IPS-NIHi11 (cell line): ENCODE measurements at regions not wholly inside any gene's neighbourhood (a gene's known extent, or its start where the extent isn't known, plus 50 kb on each side); places are given as distances from the start of the nearest gene placed in this dataset.
A peak's percentile ranks its signal among the peaks of the same experiment; 100 is the strongest.
"Not testable (repeated sequence)": the region's sequence is repeated elsewhere in the genome, so short reads cannot be mapped to it uniquely, and the experiment has no call there.

ENCODE experiments used
- DNase-seq: peaks from one replicate; pipeline ENCODE4 v3.0.0; 2012; ENCODE audit warnings: mixed read lengths, low spot score

DNA sequence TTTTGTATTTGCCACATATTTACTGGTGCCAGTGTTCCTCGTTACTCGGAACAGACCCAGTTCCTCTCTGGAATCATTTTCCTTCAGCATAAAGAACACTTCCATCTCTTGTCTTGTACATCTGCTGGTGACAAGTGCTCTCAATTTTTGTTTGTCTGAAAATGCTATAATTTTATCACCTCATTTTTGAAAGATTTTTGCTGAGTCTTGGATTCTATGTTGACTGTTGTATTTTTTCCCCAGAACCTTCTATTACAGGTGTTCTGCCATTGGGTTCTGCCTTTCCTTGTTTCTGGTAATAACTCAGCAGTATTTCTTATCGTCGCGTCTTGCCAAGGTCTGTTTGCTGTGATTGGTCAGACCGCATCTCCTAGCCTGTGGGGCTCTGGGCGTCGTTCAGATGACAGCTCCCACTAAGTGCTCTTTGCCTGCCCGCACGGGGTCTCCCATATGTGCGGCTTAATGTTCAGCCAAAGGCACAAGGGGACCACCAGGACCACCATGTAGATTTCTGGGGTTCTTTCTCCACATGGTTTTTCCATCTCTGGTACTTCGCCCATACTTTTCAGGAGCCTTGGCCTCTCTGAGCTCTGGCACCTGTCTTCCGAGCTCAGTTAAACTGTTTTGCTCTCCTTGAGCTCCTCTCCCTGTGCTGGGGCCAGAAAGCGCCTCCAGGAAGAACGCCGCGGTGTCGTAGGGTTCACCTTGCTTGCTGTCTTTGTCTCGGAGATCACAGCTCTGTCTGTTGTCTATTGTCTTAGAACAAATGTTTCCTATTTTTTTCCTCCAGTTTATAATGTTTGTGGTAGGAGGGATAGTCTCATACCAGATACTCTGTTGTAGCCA, 80.0 kb downstream of the METRNL start:
- DNase-seq = no peak

DNA sequence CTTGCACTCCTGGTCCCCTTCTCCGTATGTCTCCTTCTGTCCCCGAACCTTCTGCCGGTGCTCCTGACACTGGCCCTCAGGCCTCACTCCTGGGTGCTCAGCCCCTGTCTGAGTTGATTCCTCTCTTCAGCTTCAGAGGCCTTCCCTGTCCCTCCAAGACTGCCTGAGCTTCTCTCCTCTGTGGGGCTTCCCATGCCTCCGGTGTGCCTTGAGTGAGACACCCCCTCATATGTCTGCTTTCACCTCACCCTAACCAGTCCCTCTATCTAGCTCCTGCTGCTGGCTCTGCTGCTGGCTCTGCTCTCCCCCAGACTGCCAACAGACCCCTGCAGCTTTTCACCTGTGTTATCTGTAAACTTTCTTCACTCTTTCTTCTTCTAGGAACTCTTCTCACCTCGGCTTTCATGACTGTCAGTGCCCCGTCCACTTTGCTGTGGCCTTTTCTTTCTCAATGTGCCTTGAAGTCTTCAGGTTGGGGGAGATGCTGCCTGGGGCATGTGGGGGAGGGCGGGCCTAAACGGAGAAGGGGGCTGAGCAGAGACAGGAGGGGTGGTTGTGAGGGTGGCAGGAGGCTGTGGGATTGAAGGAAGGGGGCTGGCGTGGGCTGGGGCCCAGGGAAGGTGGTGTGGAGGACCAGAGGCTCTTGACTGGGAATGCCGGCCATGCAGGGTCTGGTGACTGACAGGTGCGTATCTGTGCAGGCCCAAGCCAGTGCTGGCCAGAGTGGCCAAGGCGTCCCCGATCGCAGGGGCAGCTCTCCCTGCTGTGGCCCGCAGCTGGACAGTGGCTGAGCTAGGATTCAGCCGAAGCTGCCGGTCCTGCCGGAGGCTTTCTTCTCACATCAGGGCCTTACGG, 81.3 kb downstream of the METRNL start:
- DNase-seq = no peak

DNA sequence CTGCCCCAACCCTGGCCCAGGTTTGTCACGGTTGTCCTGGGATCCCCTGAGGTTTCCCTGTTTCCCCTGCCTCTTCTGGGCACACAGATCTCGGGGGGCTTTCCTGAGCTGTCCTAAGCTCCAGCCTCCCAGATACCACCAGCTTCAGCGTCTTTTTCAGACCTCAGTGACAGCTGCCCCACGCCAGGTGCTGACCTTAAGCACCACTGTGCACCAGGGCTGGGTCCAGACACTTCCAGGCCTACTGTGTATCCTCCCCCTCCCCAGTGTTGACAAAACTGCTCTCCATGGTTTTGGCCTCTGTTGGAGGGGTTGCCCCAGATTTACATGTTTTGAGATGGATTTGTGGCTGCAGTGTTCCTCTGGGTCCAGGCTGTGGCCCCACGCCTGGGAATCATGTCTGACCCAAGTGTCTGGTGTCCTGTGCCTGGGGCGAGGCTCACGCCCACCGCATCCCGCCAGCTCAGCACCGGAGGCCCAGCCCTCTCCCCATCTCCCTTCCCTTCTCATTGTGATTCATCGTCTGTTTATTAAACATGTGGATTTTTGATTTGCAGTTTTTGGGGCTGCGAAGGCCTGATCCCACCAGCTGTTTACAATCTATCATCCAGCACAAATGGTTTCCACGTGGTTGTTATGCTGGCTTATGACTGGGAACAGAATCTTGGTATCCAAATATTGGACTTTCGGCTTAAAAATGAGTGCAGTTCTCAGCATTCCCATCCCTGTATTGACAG, 82.1 kb downstream of the METRNL start:
- no peak for DNase-seq

DNA sequence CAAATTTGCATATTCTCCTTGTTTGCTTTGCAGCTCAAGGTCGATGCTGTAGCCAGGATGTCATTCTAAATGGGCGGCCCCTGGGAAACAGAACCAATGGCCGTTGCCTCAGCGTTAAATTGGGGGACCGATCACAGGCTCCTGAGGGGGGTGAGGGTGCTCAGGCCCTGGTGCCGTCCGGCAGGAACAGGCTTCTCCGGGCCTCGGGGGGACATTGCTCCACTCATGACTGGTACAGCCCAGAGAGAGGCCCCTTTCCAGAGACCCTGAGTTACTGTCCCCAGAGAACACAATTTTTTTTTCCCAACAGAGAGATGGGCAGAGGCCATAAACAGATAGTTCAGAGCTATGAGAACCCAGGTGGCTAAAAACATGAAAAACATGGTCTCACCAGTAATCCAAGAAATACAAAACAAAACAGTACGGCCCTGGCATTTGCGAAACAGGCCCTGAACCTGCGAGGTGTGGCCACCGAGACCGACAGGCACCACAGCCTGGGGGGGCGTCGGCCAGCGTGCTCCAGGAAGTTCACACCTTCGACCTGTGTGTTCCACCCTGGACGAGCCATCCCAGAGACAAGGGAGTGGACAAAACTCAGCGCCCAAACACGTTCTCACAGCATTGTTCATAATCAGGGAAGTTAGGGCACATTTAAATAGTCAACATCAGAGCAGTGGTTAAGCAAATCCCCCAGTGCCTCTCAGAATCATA, 82.8 kb downstream of the METRNL start:
- no peak for DNase-seq

DNA sequence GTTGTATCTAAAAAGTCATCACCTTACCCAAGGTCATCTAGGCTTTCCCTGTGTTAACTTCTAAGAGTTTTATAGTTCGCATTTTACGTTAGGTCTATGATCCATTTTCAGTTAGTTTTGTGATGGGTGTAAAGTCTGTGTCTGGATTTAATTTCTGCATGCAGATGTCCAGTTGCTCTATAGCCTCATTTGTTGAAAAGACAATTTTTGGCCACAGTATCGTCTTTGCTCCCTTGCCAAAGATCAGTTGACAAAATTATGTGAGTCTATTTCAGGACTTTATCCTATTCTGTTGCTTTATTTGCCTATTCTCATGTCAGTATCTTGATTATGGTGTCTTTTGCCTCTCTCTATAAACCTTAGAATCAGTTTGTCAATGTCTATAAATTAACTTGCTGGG, 85.1 kb downstream of the METRNL start:
- no peak for DNase-seq

DNA sequence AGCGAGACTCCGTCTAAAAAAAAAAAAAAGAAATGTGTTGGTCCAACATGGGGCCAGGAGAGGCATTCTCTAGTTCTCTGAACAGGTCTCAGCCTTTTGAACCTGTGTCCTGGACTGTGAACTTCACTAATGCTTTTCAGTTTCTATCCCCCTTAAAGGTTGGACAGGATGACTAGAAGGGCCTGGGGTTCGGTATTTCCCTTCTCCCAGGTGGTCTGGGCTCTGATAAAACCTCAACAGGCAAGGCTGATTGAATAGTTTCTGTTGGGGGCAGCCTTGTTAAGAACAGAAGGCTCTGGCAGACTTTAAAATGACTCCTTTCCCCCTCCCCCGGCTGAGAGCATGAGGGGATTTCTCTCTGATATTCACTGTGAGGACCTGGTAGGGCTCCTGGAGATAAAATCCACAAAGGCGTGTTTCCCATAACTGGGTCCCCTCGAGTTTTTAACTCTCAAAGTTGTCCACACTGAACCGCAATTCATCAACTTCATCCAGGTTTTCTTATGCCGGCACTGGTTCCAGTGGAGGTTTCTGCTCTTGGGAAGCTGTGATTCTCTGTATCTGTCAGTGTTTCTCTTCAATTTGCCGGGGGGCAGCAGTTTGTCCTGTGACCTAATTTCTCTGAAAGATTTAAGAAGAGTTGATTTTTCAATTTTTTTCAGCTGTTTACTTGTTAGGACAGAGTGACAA, 91.3 kb downstream of the METRNL start:
- no peak for DNase-seq

DNA sequence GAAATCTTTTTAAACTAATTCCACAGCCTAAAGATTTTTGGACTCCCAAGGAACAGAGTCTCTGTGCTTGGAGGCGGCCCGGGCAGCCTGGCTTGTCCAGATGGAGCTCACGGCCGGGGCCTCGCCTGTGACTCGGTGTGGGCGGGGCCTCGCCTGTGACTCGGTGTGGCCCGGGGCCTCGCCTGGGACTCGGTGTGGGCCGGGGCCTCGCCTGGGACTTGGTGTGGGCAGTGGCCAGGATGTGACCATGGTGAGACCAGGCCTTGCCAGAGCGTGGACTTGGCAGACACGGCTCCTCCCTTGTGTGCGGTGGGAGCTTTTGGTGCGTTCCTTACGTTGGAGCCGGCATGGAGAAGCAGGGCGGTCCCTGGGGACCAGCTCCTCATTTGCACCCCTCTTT, 92.3 kb downstream of the METRNL start:
- peak; percentile 82 for DNase-seq

DNA sequence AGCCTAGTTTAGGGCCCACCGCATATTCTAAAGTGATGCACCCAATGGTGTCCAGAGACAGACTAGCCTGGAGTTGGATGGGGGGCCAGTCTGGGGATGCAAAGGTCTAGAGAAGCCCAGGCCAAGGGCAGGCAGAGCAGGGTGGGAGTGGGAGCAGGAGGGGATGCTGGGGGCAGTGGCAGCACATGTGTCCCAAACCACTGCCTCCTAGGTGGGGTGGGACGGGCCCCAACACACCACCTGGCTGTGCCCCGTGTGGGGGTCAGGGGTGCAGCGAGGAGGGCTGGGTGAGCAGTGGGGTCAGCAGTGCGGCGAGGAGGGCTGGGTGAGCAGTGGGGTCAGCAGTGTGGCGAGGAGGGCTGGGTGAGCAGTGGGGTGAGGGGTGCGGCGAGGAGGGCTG, 92.7 kb downstream of the METRNL start:
- not testable (repeated sequence) for DNase-seq

DNA sequence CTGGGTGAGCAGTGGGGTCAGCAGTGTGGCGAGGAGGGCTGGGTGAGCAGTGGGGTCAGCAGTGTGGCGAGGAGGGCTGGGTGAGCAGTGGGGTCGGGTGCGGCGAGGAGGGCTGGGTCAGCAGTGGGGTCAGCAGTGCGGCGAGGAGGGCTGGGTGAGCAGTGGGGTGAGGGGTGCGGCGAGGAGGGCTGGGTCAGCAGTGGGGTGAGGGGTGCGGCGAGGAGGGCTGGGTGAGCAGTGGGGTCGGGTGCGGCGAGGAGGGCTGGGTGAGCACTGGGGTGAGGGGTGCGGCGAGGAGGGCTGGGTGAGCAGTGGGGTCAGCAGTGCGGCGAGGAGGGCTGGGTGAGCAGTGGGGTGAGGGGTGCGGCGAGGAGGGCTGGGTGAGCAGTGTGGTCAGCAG, 93.2 kb downstream of the METRNL start:
- not testable (repeated sequence) for DNase-seq

DNA sequence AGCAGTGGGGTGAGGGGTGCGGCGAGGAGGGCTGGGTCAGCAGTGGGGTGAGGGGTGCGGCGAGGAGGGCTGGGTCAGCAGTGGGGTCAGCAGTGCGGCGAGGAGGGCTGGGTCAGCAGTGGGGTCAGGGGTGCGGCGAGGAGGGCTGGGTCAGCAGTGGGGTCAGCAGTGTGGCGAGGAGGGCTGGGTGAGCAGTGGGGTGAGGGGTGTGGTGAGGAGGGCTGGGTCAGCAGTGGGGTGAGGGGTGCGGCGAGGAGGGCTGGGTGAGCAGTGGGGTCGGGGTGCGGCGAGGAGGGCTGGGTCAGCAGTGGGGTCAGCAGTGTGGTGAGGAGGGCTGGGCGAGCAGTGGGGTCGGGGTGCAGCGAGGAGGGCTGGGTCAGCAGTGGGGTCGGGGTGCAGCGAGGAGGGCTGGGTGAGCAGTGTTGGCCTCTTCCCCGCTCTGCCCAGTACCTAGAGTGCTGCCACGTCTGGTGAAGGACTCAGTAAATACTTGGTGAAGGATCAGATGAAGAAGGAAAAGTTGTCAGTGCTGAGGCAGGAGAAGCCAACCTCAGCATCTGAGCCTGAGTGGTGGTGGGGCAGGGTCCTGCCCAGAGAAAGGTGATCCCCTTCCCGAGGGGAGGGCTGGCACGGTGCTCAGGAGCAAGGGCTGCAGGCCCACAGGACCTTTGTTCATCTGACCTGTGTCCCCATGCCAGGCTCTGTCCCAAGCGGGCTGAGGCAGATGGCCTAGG, 93.9 kb downstream of the METRNL start:
- DNase-seq = not testable (repeated sequence)

DNA sequence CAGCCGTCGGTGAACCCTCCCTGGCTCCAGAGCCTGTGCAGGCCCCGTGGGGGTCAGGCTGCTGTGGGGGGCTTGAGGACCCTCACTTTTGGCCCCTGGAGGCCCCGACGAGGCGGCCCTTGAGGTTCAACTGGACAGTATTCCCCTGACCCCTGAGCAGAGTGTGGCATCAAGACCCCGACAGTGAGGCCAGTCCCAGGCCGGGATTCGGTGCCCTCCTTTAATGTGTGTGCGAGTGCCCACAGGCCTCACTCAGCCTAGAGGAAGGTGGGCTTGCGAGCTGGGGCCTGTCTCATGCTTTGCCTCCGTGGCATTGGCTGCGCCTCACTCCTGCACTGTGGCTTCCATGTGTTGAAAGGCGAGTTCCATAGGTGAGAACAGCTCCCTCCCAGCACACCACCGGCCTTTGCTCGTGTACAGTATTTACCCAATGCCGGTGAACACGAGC, 94.5 kb downstream of the METRNL start:
- no peak for DNase-seq

DNA sequence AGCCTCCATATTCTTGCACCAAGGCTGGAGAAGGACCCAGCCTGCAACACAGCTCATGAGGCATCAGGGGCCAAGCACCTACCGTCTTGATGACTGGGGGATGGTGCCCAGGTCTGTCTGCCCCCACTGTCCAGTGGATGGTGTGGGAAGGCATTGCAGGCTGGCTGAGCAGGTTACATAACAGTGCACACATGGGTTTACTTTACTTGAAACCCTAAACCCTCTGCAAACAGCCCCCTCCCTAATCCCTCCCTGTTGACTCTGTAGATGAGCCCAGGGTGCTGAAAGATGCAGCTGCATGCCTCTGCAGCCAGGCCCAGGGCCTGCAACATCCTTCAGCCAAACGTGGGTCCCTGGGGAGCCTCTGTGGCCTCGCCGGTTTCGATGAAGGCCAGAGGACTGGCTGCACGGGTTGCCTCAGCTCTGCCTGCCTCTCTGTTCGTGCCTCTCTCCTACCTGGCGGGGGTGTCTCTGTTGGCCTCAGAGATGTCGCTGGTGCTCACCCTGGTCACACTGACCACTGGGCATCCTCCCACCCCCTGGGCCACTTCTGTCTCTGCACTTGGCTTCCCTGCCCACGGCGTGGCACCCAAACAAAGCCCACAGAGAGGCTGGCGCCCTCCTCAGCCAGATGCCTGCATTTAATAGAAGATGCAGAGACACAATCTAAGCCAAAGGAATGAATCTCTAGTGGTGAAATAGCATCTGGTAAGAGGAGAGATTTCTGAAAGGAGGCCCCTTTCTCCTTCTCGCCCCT, 95.1 kb downstream of the METRNL start:
- DNase-seq = no peak

DNA sequence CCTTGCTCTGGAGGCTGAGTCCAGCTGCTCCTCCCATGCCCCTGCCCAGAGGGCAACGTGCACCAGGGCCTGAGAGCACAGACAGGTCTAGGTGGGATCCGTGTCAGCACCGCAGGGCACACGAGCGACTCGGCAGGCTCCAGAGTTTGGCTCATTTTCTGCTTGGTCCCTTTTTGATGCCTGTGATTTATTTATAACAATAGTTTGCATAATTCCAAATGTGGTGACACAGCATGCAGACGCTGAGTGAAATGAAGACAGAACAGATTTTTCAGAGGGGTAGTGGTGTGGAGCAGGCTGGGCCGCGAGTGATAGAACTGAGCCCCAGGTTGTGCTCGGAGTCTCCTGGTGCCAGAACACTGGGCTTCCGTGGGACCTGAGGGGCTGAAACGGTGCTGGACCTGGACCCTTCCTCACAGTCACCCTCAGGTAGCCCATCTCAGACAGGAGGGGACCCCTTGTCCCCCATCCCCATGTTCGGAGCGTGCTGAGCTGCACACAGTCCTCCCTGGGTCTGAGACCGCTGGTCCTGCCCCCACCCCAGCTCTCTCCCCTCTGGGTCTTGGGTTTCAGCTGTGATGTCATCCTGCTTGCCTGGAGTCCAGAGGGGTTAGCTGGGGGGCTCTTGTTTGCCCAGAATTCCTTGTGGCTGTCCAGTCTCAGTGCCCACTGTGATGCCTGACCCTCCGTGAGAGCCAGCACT, 95.9 kb downstream of the METRNL start:
- DNase-seq = no peak

DNA sequence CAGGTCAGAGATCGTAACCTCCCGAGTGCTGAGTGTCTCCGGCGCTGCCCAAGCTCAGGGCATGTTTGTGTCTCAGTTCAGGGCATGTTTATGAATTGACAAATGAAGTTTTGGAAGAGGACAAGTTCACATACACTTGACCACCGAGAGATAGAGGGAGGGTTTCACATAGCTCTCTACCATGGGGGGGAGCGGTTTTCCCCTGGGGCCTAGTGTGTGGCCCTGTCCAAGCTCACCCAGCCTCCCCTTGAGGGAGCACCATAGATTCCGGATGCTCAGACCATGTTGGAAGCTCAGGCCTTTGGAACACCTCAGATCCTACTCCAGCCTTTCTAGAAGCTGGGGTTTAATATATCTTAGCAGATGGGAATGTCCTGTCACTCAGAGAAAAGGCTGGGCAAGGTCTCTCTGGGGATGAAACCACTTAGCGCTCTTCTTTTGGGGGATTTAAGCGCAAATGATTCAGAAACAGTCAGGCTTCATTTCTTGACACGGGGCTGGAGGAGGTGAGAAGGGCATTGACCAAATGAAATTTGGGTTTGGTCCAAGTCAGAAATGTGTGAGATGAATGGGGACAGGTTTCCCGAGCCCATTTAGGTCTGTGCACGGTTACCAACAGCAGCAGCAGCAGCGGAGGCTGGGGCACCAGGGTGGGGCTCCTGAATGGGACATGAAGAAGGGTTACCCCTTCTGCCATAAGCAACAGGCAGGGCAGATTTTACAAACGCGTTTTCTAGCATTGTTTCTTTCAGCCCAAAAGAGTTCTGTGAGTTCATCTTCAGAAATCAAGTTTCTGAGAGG, 96.6 kb downstream of the METRNL start:
- no peak for DNase-seq

DNA sequence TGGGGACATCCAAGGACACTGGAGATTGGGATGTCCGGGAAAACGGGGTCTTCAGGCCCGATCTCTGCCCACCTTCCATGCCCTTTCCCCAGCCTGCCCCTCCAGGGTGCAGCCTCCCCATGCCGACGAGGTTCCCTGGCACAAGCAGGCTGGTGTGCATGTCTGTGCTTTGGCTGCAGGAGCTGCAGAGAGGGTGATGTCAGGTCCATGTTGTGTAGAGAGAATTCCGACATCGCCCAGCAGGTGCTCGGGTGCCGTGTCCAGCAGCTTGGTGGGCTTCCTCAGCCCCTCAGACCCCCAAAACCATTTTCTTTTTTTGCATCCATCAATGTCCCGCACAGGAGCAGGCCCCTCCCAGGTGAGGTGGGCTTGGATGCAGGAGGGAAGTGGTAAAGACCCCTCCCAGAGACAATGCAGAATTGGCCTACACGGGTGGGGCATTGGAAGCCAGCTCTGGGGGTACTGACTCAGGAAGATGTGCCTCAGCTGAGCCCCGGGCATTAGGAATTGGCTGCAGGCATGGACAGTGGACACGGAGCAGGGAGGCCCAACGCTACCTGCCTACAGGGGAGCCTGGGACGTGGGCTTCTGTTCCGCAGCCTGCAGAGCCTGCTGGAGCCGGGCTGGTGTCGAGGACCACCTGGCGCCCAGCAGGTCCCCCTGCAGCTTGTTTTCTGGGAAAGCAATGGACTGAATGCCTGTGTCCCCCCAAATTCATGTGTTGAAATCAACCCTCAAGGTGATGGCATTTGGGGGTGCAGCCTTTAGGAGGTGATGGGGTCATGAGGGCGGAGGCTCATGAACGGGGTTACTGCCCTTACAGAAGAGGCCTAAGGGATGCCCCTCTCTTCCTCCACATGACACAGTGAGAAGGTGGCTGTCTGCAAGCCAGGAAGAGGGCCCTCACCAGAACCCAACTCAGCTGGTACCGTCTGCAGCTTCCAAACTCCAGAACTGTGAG, 97.5 kb downstream of the METRNL start:
- no peak for DNase-seq

DNA sequence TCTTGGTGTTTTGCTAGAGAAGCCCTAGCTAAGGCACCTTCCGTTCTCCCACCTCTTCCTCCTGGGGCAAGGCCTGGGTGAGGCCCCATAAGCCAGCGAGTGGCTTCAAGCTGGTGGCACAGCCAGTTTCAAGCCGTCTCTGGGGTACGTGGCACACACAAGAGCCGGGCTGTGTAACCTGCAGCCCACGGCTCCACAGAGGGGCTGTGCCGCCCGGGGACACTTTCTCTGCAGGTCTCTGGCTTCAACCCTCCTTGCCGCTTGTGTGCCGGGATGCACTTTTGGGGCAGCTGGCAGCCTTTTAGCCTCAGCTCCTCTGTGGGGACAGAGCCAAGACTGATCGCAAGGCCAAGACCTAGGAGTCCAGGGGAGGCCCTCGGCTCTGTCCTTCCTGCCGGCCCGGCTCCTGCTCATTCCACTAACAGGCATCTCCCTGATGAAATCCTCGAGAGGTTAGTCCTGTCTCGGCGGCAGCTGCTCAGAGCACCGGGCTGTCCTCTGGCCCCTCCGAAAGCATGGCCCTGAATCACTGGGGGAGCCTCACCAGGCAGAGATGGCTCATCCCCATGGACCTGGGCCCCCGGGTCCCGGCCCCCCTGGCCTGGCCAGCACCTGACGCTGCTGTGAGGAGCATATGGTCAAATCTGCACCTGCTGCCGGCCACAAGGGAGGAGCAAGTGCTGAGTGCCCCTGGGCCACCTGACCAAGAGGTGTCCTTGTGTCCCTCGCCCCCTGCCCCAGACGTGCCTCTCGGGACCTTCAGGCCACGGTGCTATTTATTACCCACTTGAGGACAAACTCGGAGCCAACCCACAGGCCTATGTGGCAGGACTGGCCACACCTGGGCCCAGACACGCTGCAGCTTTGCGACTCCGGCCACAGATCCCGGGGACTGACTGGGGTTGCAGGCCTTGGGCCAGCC, 98.5 kb downstream of the METRNL start:
- DNase-seq = no peak
